Calu3 (cell line): ENCODE measurements at regions not wholly inside any gene's neighbourhood (a gene's known extent, or its start where the extent isn't known, plus 50 kb on each side); places are given as distances from the start of the nearest gene placed in this dataset.

ENCODE experiments used
- BruUV-seq: library from RNA; stranded (reverse); fragments of 400-500 nt; replicated peaks from 2 replicates; lab custom pipeline; 2021; lab: Mats Ljungman, UMichigan
- CTCF ChIA-PET: fragments of 300-600 bp; sonication (Branson Sonifier 250); formaldehyde crosslinking; loops from one replicate; lab custom pipeline; 2022; ENCODE audit warnings: antibody characterized with exemption; lab: Charles Lee
- DNase-seq: peaks from one replicate; pipeline ENCODE4 v3.0.0; 2022
- H3K27ac Mint-ChIP-seq: one replicate; pipeline ENCODE4 v1.8.0; 2022; ENCODE audit warnings: mixed read lengths; ENCODE audit not compliant: unreplicated experiment
- H3K27me3 Mint-ChIP-seq: one replicate; pipeline ENCODE4 v1.8.0; 2022; ENCODE audit warnings: mixed read lengths; ENCODE audit not compliant: unreplicated experiment
- H3K36me3 Mint-ChIP-seq: one replicate; pipeline ENCODE4 v1.8.0; 2022; ENCODE audit warnings: mild to moderate bottlenecking, moderate library complexity, mixed read lengths; ENCODE audit not compliant: insufficient read depth, unreplicated experiment
- H3K4me1 Mint-ChIP-seq: one replicate; pipeline ENCODE4 v1.8.0; 2022; ENCODE audit warnings: mild to moderate bottlenecking, low read depth, mixed read lengths; ENCODE audit not compliant: unreplicated experiment
- H3K4me3 Mint-ChIP-seq: one replicate; pipeline ENCODE4 v1.8.0; 2022; ENCODE audit warnings: mild to moderate bottlenecking, low read depth, moderate library complexity, mixed read lengths; ENCODE audit not compliant: unreplicated experiment
- H3K9me3 Mint-ChIP-seq: one replicate; pipeline ENCODE4 v1.8.0; 2022; ENCODE audit warnings: low read depth, mixed read lengths; ENCODE audit not compliant: unreplicated experiment
- intact Hi-C: fragments of 100-400 bp; cut with micrococcal nuclease; formaldehyde crosslinking; loops from one replicate; pipeline ENCODE4 v1.10.0; 2022; ENCODE audit not compliant: unreplicated experiment
- TF ChIP-seq, protein P1 (sequence below): fragments of 200-600 bp; IDR thresholded peaks from one replicate; pipeline ENCODE4 v1.8.0; 2022; ENCODE audit warnings: antibody characterized with exemption; ENCODE audit not compliant: unreplicated experiment

GRCh38 chr14:51518711-51519110, 133.0 kb upstream of the FRMD6 start:
- Mint-ChIP-seq H3K4me3 (no peak overlapping the region), H3K4me1 (no peaks in the 10 kb centered on the region), H3K27me3 (no peaks in the 10 kb centered on the region), H3K27ac (no peak overlapping the region), H3K9me3 (no peaks in the 10 kb centered on the region), H3K36me3 (no peaks in the 10 kb centered on the region)
- TF ChIP-seq, protein P1, sequence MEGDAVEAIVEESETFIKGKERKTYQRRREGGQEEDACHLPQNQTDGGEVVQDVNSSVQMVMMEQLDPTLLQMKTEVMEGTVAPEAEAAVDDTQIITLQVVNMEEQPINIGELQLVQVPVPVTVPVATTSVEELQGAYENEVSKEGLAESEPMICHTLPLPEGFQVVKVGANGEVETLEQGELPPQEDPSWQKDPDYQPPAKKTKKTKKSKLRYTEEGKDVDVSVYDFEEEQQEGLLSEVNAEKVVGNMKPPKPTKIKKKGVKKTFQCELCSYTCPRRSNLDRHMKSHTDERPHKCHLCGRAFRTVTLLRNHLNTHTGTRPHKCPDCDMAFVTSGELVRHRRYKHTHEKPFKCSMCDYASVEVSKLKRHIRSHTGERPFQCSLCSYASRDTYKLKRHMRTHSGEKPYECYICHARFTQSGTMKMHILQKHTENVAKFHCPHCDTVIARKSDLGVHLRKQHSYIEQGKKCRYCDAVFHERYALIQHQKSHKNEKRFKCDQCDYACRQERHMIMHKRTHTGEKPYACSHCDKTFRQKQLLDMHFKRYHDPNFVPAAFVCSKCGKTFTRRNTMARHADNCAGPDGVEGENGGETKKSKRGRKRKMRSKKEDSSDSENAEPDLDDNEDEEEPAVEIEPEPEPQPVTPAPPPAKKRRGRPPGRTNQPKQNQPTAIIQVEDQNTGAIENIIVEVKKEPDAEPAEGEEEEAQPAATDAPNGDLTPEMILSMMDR = no peak
- CTCF ChIA-PET = no interaction called here
- no peak for DNase-seq
- no TSS peak for BruUV-seq
- intact Hi-C loops = no loop called here

- TF ChIP-seq, protein P1 = no peak
- no peak for DNase-seq
- intact Hi-C loops = no loop called here
- Mint-ChIP-seq H3K27me3 (no peaks in the 10 kb centered on the region), H3K4me3 (no peak overlapping the region), H3K9me3 (no peaks in the 10 kb centered on the region), H3K4me1 (no peaks in the 10 kb centered on the region), H3K27ac (no peak overlapping the region), H3K36me3 (no peaks in the 10 kb centered on the region)
- CTCF ChIA-PET = no interaction called here
- BruUV-seq = no TSS peak
Observed at GRCh38 chr14:51520087-51520486, 131.6 kb upstream of the FRMD6 start.

GRCh38 chr14:51521764-51522163, 129.9 kb upstream of the FRMD6 start:
- no peak overlapping the region for H3K4me3 Mint-ChIP-seq
- no peak overlapping the region for H3K27ac Mint-ChIP-seq
- CTCF ChIA-PET = no interaction called here
- peaks cover 2% of the 10 kb centered on the region for H3K9me3 Mint-ChIP-seq
- TF ChIP-seq, protein P1 = no peak
- H3K4me1 Mint-ChIP-seq = peaks cover 6% of the 10 kb centered on the region
- no peak for DNase-seq
- intact Hi-C loops = no loop called here
- H3K36me3 Mint-ChIP-seq = no peaks in the 10 kb centered on the region
- no peaks in the 10 kb centered on the region for H3K27me3 Mint-ChIP-seq
- no TSS peak for BruUV-seq

GRCh38 chr14:51523243-51523642, 128.5 kb upstream of the FRMD6 start:
- peaks cover 2% of the 10 kb centered on the region for H3K9me3 Mint-ChIP-seq
- CTCF ChIA-PET = interaction anchor here (0.6 kb wide), 1 partner anchor 20 kb away, joined by 3 read pairs; no protein-coding TSS in a partner anchor
- H3K36me3 Mint-ChIP-seq = no peaks in the 10 kb centered on the region
- H3K27ac Mint-ChIP-seq = no peak overlapping the region
- DNase-seq = no peak
- H3K4me3 Mint-ChIP-seq = no peak overlapping the region
- H3K27me3 Mint-ChIP-seq = no peaks in the 10 kb centered on the region
- intact Hi-C loops = no loop called here
- peaks cover 8% of the 10 kb centered on the region for H3K4me1 Mint-ChIP-seq
- no TSS peak for BruUV-seq
- TF ChIP-seq, protein P1 = no peak
